IPS-20b (cell line): ENCODE measurements at regions not wholly inside any gene's neighbourhood (a gene's known extent, or its start where the extent isn't known, plus 50 kb on each side); places are given as distances from the start of the nearest gene placed in this dataset.

Experiments
- H3K27ac ChIP-seq: one replicate; pipeline ENCODE4 v1.5.1; 2013; ENCODE audit warnings: low read length
- H3K27me3 ChIP-seq: 2 replicates; pipeline ENCODE4 v1.6.1; 2013; ENCODE audit warnings: mild to moderate bottlenecking, low read length, inconsistent platforms; ENCODE audit not compliant: insufficient read depth
- H3K36me3 ChIP-seq: 2 replicates; pipeline ENCODE4 v1.6.1; 2013; ENCODE audit warnings: low read depth, mild to moderate bottlenecking, inconsistent platforms, low read length, moderate library complexity; ENCODE audit not compliant: insufficient read depth
- H3K4me1 ChIP-seq: 2 replicates; pipeline ENCODE4 v1.6.1; 2013; ENCODE audit warnings: mild to moderate bottlenecking, control low read depth, inconsistent platforms, low read length, moderate library complexity; ENCODE audit not compliant: insufficient read depth
- H3K4me3 ChIP-seq: 2 replicates; pipeline ENCODE4 v1.5.1; 2013; ENCODE audit warnings: mild to moderate bottlenecking, low read length, inconsistent platforms
- H3K9ac ChIP-seq: 2 replicates; pipeline ENCODE4 v1.6.1; 2013; ENCODE audit warnings: low read depth, mild to moderate bottlenecking, inconsistent platforms, low read length, moderate library complexity
- H3K9me3 ChIP-seq: 2 replicates; pipeline ENCODE4 v1.6.1; 2013; ENCODE audit warnings: mild to moderate bottlenecking, low read depth, low read length, inconsistent platforms; ENCODE audit not compliant: insufficient read depth

DNA sequence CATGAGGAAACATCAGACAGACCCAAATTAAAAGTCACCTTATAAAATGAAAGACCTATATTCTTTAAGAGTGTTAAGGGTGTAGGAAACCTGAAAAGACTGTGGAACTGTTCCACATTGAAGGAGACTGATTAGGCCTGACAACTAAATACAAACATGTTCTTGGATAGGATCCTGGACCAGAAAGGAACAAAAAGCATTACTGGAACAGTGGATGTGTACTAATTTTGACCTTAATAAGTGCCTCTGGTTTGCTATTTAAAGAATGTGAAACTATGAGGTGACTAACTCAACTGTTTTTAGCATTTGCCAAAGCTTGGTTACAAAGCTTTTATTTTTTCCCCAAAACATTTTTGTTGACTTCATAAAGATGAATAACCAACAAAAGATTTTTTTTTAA, 340.6 kb downstream of the CAAP1 start:
- no peaks in the 10 kb centered on the region for H3K27me3 ChIP-seq
- H3K4me1 ChIP-seq: no peaks in the 10 kb centered on the region

DNA sequence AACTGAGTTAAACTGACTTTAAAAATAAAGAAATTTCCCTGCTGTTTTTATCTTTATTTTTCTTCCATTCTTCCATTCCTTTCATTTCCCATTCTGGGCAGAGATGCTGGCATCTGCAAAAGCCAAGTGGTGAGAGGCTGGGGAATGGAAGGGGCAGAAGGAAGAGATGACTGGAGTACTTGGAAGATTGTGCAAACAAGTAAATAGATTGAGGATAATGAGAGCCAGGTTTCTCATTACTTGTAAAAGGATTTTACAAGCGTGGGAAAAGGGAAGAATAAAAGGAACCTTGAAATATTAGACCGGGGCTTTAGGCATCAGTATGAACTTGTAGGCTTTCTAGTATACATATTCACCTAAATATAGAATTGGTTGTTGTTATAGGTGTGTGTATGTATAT, 341.2 kb downstream of the CAAP1 start:
- H3K36me3 ChIP-seq: no peaks in the 10 kb centered on the region
- H3K9me3 ChIP-seq: no peaks in the 10 kb centered on the region
- H3K9ac ChIP-seq: no peak overlapping the region
- H3K27me3 ChIP-seq: no peaks in the 10 kb centered on the region
- H3K4me1 ChIP-seq: no peaks in the 10 kb centered on the region
- H3K4me3 ChIP-seq: no peak overlapping the region
- H3K27ac ChIP-seq: no peak overlapping the region

More for the DNA sequence above, 340.6 kb downstream of the CAAP1 start:
- no peaks in the 10 kb centered on the region for H3K9me3 ChIP-seq
- H3K27ac ChIP-seq: no peak overlapping the region
- no peak overlapping the region for H3K4me3 ChIP-seq
- no peak overlapping the region for H3K9ac ChIP-seq
- no peaks in the 10 kb centered on the region for H3K36me3 ChIP-seq

DNA sequence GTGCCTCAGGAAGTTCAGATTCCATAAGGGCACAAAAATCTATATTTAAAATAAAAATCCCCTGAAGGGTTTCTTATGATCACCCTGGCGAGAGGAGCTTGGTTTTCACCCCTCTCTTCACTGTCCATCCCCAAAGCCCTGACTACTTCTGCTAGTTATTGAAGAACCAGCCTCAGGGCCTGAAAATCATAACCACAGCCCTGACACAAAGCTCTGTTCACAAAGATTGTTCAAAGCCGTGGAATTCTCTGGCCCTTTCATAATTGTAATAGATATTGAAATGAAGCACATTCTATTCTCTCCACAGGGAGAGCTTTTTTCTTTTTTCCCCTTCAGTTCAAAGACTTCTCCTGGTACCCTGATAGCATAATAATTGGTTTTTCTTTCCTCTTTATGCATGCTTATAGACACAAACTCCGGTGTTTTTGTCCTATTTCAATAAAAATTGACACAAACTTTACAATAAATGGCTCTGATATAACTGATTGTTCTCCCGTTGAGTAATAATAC, 343.8 kb downstream of the CAAP1 start:
- H3K9ac ChIP-seq: no peak overlapping the region
- no peaks in the 10 kb centered on the region for H3K27me3 ChIP-seq
- no peak overlapping the region for H3K27ac ChIP-seq
- no peaks in the 10 kb centered on the region for H3K36me3 ChIP-seq
- H3K4me3 ChIP-seq: no peak overlapping the region
- no peaks in the 10 kb centered on the region for H3K9me3 ChIP-seq
- H3K4me1 ChIP-seq: no peaks in the 10 kb centered on the region

DNA sequence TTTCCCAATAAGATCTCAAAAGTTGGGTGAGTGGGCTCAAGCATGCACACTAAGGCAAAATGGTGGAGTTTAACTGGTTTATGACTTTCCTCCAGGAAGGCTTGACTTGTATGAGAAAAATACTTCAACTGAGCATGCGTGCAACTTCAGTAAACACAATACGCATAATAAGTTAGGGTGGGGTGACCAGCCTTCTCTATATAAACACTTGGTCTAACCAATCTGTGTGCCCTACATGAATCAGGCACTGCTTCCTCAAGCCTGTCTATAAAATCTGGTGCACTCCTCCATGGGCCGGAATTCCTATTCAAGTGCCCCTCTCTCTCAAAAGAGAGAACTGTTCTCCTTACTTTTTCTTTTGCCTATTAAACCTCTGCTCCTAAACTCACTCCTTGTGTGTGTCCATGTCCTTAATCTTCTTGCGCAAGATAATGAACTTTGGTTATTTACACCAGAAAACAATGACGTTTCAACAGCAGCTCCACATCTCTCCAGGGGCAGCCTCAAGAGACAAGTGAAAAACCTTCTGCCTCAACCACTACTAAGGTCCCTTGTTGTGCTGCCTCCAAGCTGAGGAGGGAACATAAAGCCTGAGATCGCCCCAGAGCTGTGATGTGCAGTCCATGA, 352.6 kb downstream of the CAAP1 start:
- no peak overlapping the region for H3K4me3 ChIP-seq
- H3K4me1 ChIP-seq: no peaks in the 10 kb centered on the region; the same call in 1 of the 2 replicates
- H3K36me3 ChIP-seq: no peaks in the 10 kb centered on the region
- H3K9me3 ChIP-seq: no peaks in the 10 kb centered on the region
- no peak overlapping the region for H3K9ac ChIP-seq
- H3K27me3 ChIP-seq: no peaks in the 10 kb centered on the region
- no peak overlapping the region for H3K27ac ChIP-seq

DNA sequence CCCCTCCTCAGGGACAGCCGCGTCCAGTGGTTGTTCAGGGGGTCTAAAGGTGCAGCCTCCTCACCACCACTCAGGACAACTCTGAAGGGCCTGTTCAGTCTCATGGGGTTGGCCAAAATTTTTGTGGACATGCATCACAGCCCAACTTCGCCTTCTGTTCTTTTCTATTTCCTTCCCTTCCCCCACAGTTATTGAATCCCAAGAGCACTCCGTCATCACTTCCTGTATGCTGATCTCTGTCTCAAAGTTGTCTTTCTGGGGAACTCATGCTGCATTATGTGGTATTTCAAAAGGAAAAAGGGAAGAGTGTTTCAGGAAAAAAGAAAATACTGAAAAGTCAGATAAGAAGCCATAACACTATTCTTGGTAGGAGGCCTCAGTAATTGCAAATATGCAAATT, 355.4 kb downstream of the CAAP1 start:
- no peak overlapping the region for H3K27ac ChIP-seq
- H3K27me3 ChIP-seq: no peaks in the 10 kb centered on the region
- no peaks in the 10 kb centered on the region for H3K36me3 ChIP-seq
- no peaks in the 10 kb centered on the region for H3K9me3 ChIP-seq
- no peak overlapping the region for H3K9ac ChIP-seq
- H3K4me3 ChIP-seq: no peak overlapping the region
- H3K4me1 ChIP-seq: no peaks in the 10 kb centered on the region; the same call in 1 of the 2 replicates

DNA sequence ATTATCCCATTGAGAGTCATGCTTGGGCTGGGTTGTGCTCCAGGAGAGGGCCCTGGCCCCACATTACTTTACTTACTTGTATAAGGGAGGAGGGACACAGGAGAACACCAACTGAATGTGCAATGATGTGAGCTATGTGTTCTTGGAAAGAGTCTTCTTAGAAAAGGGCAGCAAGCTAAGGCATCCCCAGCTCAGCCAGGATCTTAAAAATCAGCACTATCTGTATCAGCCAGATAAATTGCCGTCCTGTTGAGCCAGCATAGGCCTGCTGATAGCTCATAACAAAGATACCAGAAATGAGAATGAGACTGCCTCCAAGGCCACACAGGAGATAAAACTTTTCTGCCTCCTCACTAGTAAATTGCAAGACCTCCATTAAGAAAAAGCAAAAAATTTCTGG, 357.5 kb downstream of the CAAP1 start:
- Histone ChIP-seq H3K27me3 (no peaks in the 10 kb centered on the region), H3K36me3 (no peaks in the 10 kb centered on the region), H3K4me3 (no peak overlapping the region), H3K9ac (no peak overlapping the region), H3K9me3 (no peaks in the 10 kb centered on the region), H3K27ac (no peak overlapping the region), H3K4me1 (no peaks in the 10 kb centered on the region; the same call in 1 of the 2 replicates)

DNA sequence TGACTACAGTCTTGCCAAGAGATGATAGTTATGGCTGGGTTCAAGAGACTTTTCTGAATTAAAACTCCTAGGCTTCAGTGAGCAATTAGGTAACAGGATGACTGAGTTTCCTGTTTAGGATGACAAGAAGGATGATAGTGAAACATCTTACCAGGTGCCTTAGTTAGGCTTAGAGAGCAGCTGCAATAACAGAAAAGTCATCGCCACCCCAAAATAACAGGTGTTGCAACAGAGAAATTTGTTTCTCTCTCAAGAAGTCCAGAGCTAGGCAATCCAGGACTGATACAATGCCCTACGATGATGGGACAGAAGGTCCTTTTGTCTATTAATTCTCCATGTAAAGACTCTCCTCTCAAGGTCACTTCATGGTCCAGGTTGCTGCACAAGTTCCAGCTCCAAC, 361.8 kb downstream of the CAAP1 start:
- H3K9me3 ChIP-seq: no peaks in the 10 kb centered on the region
- no peaks in the 10 kb centered on the region for H3K27me3 ChIP-seq
- no peaks in the 10 kb centered on the region for H3K36me3 ChIP-seq
- no peaks in the 10 kb centered on the region for H3K4me1 ChIP-seq
- no peak overlapping the region for H3K4me3 ChIP-seq
- no peak overlapping the region for H3K27ac ChIP-seq
- H3K9ac ChIP-seq: no peak overlapping the region

DNA sequence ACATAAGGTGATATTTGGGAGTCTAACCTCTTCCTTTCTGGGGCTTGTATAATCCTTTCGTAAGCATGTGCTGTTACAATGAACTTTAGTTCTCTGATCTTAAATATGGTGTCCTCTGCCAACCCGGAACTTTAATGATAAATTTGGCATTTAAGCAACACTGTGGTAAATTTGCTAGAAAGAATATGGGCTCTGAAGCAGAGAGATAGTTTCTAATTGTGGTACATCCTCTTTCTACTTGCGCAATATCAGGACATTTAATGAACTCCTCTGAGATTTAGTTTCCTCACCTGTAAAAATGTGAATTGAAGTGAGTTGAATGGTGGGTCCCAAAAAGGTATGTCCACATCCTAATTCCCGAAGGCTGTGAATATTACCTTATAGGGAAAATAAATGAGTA, 364.7 kb downstream of the CAAP1 start:
- Histone ChIP-seq H3K36me3 (no peaks in the 10 kb centered on the region), H3K4me1 (no peaks in the 10 kb centered on the region), H3K9ac (no peak overlapping the region), H3K27me3 (no peaks in the 10 kb centered on the region), H3K9me3 (no peaks in the 10 kb centered on the region), H3K4me3 (no peak overlapping the region), H3K27ac (no peak overlapping the region)

DNA sequence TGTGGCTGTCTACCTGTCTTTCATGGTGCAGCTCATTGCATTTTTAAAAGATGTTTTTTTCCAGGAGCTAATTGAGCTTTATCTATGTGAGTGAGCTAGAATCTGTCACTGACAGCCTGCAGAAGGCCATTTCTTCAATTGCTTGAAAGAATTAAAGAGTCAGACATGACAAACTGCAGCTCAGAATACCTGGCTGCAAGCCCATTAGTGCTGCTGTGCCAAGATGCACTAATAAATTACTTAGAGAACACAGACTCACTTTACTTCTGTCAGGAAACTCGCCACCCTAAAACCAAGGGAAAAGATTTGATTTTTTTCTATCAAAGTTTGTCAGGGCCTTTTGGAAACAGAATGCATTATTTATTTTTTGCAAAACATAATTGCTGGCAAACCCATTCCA, 368.3 kb downstream of the CAAP1 start:
- Histone ChIP-seq H3K27ac (no peak overlapping the region), H3K9me3 (no peaks in the 10 kb centered on the region), H3K4me1 (no peaks in the 10 kb centered on the region), H3K27me3 (no peaks in the 10 kb centered on the region), H3K36me3 (no peaks in the 10 kb centered on the region), H3K4me3 (no peak overlapping the region), H3K9ac (no peak overlapping the region)

DNA sequence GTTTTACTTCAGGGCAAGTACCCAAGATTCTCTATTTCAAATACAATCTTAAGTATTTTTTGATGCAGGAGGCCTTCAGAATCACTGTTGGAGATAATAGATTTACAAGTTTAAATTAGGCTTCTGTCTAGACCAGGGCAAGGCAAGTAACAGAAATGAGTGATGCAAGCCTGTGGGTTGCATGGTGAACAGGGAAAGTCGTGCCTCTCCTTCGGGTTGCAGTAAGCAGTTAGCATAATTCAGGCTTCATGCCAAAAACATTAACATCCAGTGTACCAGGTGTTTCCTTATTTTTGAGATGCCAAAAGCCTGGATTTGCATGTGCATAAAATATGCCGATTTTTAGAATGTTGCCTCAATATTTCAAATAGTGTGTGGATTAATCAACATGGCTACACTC, 369.0 kb downstream of the CAAP1 start:
- Histone ChIP-seq H3K9ac (no peak overlapping the region), H3K9me3 (no peaks in the 10 kb centered on the region), H3K27me3 (no peaks in the 10 kb centered on the region), H3K27ac (no peak overlapping the region), H3K4me1 (no peaks in the 10 kb centered on the region), H3K36me3 (no peaks in the 10 kb centered on the region), H3K4me3 (no peak overlapping the region)

DNA sequence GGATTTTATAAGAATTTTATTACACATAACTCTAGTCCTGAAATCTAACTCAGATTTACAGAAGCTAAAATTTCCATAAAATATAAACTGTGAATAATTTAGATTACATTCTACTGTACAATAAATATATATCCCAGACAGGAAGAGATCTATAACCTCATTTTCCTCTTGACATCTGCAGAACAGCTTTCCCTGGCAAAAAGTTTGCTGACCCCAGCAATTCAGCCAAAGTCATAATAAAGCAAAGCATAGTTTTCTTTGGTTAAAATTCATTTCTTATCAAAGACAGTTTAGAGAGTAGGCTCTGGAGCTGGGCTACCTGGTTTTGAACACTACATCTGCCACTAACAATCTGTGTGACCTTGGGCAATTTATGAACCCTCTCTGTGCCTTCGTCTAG, 372.5 kb downstream of the CAAP1 start:
- no peaks in the 10 kb centered on the region for H3K9me3 ChIP-seq
- H3K36me3 ChIP-seq: no peaks in the 10 kb centered on the region
- H3K27ac ChIP-seq: no peak overlapping the region
- no peak overlapping the region for H3K9ac ChIP-seq
- H3K4me3 ChIP-seq: no peak overlapping the region
- no peaks in the 10 kb centered on the region for H3K27me3 ChIP-seq
- no peaks in the 10 kb centered on the region for H3K4me1 ChIP-seq

DNA sequence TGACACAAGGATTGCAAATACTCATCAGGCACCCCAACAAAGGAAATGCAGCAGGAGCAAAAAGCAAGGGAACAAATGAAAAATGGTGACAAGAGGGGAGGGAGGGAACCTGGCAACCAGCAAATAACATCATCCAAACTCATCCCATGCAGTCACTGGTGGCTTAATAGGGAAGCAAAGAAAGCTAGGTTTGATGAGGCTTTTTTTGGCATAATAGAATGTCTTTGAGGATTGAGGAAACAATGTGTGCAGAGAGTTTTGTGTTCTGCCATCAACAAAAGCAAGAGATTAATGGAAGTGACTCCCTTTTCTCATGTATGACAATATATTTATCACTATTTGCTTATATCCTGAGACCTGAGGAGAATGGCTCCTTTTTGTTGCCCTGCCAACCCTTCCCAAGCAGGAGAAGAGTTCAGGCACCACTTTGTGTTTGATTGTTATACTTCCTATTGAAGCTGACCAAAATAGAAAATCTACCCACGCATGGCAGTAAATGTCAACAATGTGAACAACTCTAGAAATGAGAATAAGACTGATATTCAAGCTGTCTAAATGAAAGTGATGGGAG, 375.7 kb downstream of the CAAP1 start:
- no peaks in the 10 kb centered on the region for H3K9me3 ChIP-seq
- H3K27me3 ChIP-seq: no peaks in the 10 kb centered on the region
- no peaks in the 10 kb centered on the region for H3K4me1 ChIP-seq
- H3K27ac ChIP-seq: no peak overlapping the region
- H3K4me3 ChIP-seq: no peak overlapping the region
- H3K36me3 ChIP-seq: no peaks in the 10 kb centered on the region
- H3K9ac ChIP-seq: no peak overlapping the region
